KOPT-K1 (cell line): ENCODE measurements at regions not wholly inside any gene's neighbourhood (a gene's known extent, or its start where the extent isn't known, plus 50 kb on each side); places are given as distances from the start of the nearest gene placed in this dataset.
"Not testable (repeated sequence)": the region's sequence is repeated elsewhere in the genome, so short reads cannot be mapped to it uniquely, and the experiment has no call there.

Experiments used
- H3K27ac ChIP-seq: fragments of 200-600 bp; sonication (generic); 2 replicates; pipeline ENCODE4 v1.5.1; 2016; ENCODE audit warnings: antibody characterized with exemption, mild to moderate bottlenecking, low read depth, low read length; ENCODE audit not compliant: poor library complexity, severe bottlenecking
- H3K36me3 ChIP-seq: fragments of 200-600 bp; sonication (generic); 2 replicates; pipeline ENCODE4 v1.5.1; 2017; ENCODE audit warnings: antibody characterized with exemption, mild to moderate bottlenecking, low read length, moderate library complexity; ENCODE audit not compliant: insufficient read depth
- H3K9me3 ChIP-seq: fragments of 200-600 bp; sonication (generic); 2 replicates; pipeline ENCODE4 v1.5.1; 2017; ENCODE audit warnings: antibody characterized with exemption, low read length, mild to moderate bottlenecking; ENCODE audit not compliant: insufficient read depth, poor library complexity, severe bottlenecking

GRCh38 chr13:44142540-44142867 lies 231.1 kb upstream of the SERP2 start:
- no peaks in the 10 kb centered on the region for H3K36me3 ChIP-seq
- H3K27ac ChIP-seq = peak overlapping the region; percentile 70
- no peaks in the 10 kb centered on the region for H3K9me3 ChIP-seq

GRCh38 chr13:44142941-44143665 lies 230.5 kb upstream of the SERP2 start:
- no peaks in the 10 kb centered on the region for H3K36me3 ChIP-seq
- H3K9me3 ChIP-seq = no peaks in the 10 kb centered on the region
- H3K27ac ChIP-seq = no peak overlapping the region

- Histone ChIP-seq H3K9me3 (no peaks in the 10 kb centered on the region), H3K36me3 (no peaks in the 10 kb centered on the region), H3K27ac (no peak overlapping the region)
Measured at GRCh38 chr13:44146138-44146537, 227.5 kb upstream of the SERP2 start.

- H3K9me3 ChIP-seq = no peaks in the 10 kb centered on the region
- no peak overlapping the region for H3K27ac ChIP-seq
- H3K36me3 ChIP-seq = no peaks in the 10 kb centered on the region
Measured at GRCh38 chr13:44147233-44147632, 226.4 kb upstream of the SERP2 start.

- H3K36me3 ChIP-seq = no peaks in the 10 kb centered on the region
- no peak overlapping the region for H3K27ac ChIP-seq
- no peaks in the 10 kb centered on the region for H3K9me3 ChIP-seq
Measured at GRCh38 chr13:44147648-44148047, 226.0 kb upstream of the SERP2 start.

- H3K36me3 ChIP-seq = no peaks in the 10 kb centered on the region
- H3K27ac ChIP-seq = no peak overlapping the region
- no peaks in the 10 kb centered on the region for H3K9me3 ChIP-seq
Measured at GRCh38 chr13:44148159-44148914, 225.3 kb upstream of the SERP2 start.

- H3K27ac ChIP-seq, H3K36me3 ChIP-seq, H3K9me3 ChIP-seq: not testable (repeated sequence)
Measured at GRCh38 chr13:44149231-44149630, 224.4 kb upstream of the SERP2 start.

- H3K27ac ChIP-seq = no peak overlapping the region
- no peaks in the 10 kb centered on the region for H3K36me3 ChIP-seq
- H3K9me3 ChIP-seq = no peaks in the 10 kb centered on the region
Measured at GRCh38 chr13:44149821-44150220, 223.8 kb upstream of the SERP2 start.

GRCh38 chr13:44151474-44151873 lies 222.2 kb upstream of the SERP2 start:
- no peaks in the 10 kb centered on the region for H3K9me3 ChIP-seq
- no peak overlapping the region for H3K27ac ChIP-seq
- H3K36me3 ChIP-seq = no peaks in the 10 kb centered on the region

- Histone ChIP-seq H3K27ac (no peak overlapping the region), H3K9me3 (no peaks in the 10 kb centered on the region), H3K36me3 (no peaks in the 10 kb centered on the region)
Measured at GRCh38 chr13:44153496-44153895, 220.1 kb upstream of the SERP2 start.

GRCh38 chr13:44155422-44156293 lies 218.0 kb upstream of the SERP2 start:
- H3K36me3 ChIP-seq = no peaks in the 10 kb centered on the region
- H3K27ac ChIP-seq = no peak overlapping the region
- no peaks in the 10 kb centered on the region for H3K9me3 ChIP-seq

GRCh38 chr13:44156294-44156658 lies 217.3 kb upstream of the SERP2 start:
- no peak overlapping the region for H3K27ac ChIP-seq
- H3K9me3 ChIP-seq = no peaks in the 10 kb centered on the region
- no peaks in the 10 kb centered on the region for H3K36me3 ChIP-seq

GRCh38 chr13:44157606-44158005 lies 216.0 kb upstream of the SERP2 start:
- no peaks in the 10 kb centered on the region for H3K36me3 ChIP-seq
- H3K27ac ChIP-seq = no peak overlapping the region
- H3K9me3 ChIP-seq = no peaks in the 10 kb centered on the region

- H3K27ac ChIP-seq = no peak overlapping the region
- H3K36me3 ChIP-seq = no peaks in the 10 kb centered on the region
- H3K9me3 ChIP-seq = no peaks in the 10 kb centered on the region
Measured at GRCh38 chr13:44158098-44158521, 215.5 kb upstream of the SERP2 start.

- Histone ChIP-seq H3K36me3 (no peaks in the 10 kb centered on the region), H3K9me3 (no peaks in the 10 kb centered on the region), H3K27ac (no peak overlapping the region)
Measured at GRCh38 chr13:44158881-44159632, 214.6 kb upstream of the SERP2 start.
